Activated CD8-positive, alpha-beta memory T cell treated with anti-CD3 and anti-CD28 coated beads for 36 hours (primary cell): ENCODE measurements at regions not wholly inside any gene's neighbourhood (a gene's known extent, or its start where the extent isn't known, plus 50 kb on each side); places are given as distances from the start of the nearest gene placed in this dataset.
"Not testable (repeated sequence)": the region's sequence is repeated elsewhere in the genome, so short reads cannot be mapped to it uniquely, and the experiment has no call there.

Experiments used
- CTCF ChIA-PET: fragments of 350-600 bp; sonication (Branson Sonifier 250); formaldehyde crosslinking; loops from one replicate; lab custom pipeline; 2021; ENCODE audit warnings: antibody characterized with exemption; lab: Charles Lee
- POLR2A ChIA-PET: fragments of 350-600 bp; sonication (Branson Sonifier 250); formaldehyde crosslinking; loops from one replicate; lab custom pipeline; 2021; ENCODE audit warnings: antibody characterized with exemption; lab: Charles Lee

DNA sequence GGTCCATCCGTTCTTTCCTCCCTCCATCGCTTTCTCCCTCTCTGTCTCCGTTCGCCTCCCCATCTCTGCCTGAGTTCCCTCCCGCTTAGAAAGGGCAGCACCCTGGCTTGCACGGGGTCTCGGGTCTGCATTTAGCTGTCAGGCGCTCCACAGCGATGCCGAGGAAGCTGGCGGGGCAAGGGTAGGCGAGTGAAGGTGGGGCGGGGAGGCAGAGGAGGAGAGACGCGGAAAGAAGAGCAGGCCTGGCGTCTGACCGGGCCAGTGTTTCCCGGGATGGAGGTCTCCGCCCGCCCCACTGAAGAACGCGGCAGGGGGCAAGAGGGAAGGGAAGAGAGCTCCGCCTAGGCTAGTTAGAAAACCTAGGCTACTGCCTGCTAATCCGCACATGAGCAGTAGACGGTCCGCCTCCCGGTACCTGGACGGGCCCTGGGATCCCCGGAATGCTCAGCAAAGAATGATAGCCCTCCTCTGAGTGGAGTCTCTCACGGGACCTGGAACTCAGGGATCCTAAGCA is 3922.5 kb upstream of the OR11H1 start:
- POLR2A ChIA-PET, result no interaction called here
- CTCF ChIA-PET, result no interaction called here

GRCh38 chr22:11606047-11607000 is 3921.7 kb upstream of the OR11H1 start:
- CTCF ChIA-PET, result not testable (repeated sequence)

GRCh38 chr22:11607215-11607614 is 3920.8 kb upstream of the OR11H1 start:
- POLR2A ChIA-PET, CTCF ChIA-PET: not testable (repeated sequence)

More at GRCh38 chr22:11606047-11607000, 3921.7 kb upstream of the OR11H1 start:
- POLR2A ChIA-PET, result not testable (repeated sequence)

DNA sequence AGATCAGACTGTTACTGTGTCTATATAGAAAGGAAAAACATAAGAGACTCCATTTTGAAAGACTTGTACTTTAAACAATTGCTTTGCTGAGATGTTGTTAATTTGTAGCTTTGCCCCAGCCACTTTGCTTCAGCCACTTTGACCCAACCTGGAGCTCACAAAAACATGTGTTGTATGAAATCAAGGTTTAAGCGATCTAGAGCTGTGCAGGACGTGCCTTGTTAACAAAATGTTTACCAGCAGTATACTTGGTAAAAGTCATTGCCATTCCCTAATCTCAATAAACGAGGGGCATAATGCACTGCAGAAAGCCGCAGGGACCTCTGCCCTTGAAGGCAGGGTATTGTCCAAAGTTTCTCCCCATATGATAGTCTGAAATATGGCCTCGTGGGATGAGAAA is 3919.5 kb upstream of the OR11H1 start:
- CTCF ChIA-PET, POLR2A ChIA-PET: not testable (repeated sequence)

DNA sequence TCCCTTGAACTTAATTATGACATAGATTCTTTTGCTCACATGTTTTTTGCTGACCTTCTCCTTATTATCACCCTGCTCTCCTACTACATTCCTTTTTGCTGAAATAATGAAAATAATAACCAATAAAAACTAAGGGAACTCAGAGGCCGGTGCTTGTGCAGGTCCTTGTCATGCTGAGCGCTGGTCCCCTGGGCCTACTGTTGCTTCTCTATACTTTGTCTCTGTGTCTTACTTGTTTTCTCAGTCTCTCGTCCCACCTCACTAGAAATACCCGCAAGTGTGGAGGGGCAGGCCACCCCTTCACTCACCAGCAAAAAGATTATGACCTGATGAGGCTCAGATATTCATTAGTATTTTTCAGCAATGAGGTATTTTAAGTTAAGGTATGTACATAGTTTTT is 3918.8 kb upstream of the OR11H1 start:
- POLR2A ChIA-PET, CTCF ChIA-PET: not testable (repeated sequence)

- CTCF ChIA-PET, POLR2A ChIA-PET: not testable (repeated sequence)
Observed at GRCh38 chr22:11611280-11611679, 3916.7 kb upstream of the OR11H1 start.

DNA sequence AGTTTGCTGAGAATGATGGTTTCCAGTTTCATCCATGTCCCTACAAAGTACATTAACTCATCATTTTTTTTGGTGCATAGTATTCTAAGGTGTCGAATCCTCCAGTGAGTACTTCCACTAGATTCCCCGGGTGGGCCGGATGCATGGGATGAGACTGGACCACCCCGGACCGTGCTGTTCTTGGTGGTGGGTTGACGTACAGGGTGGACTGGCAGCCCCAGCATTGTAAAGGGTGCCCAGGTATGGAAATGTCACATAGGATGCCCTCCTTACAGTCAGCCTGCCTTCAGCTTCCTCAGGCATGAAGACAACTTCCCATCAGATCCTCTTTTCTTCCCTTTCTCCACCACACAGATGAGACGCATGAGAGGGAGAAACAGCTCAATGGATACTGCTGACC is 3916.1 kb upstream of the OR11H1 start:
- POLR2A ChIA-PET, result not testable (repeated sequence)

GRCh38 chr22:11613081-11613897 is 3914.7 kb upstream of the OR11H1 start:
- CTCF ChIA-PET, POLR2A ChIA-PET: not testable (repeated sequence)

More for the DNA sequence above, 3916.1 kb upstream of the OR11H1 start:
- CTCF ChIA-PET, result not testable (repeated sequence)

DNA sequence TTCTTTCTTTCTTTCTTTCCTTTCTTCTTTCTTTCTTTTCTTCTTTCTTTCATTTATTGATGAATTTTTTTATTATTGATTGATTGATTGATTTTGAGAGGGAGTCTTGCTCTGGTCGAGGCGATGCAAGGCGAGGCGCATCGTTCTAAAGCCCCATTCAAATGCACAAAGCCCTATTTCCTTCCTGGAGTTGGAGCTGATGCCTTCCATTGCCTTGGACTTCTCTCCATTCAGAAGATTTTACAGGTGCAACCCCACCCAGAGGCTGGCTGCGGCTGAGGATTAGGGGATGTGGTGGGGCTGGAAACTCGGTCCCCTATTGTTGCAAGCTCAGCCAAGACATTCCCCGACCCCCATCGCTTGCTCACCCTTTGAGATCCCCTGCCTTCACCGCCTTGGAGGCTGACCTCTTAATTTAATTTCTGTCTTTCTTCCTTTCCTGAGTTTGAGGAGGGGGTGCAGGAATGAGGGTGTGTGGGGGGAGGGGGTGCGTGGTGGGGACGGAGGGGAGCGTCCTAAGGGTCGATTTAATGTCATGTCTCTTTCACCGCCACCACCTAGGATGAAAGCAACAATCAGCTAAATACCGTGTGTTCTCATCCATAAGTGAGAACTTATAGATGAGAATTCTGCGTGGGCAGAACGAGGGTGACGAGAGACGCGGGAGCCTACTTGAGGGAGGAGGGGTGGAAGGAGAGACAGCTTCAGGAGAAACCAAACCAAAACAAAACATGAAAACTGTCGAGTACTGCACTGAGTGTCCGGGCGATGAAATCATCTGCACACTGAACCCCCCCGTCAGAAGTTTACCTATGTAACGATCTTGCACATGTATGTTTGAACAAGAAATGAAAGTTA is 3913.9 kb upstream of the OR11H1 start:
- ChIA-PET CTCF (no interaction called here), POLR2A (no interaction called here)

GRCh38 chr22:11614798-11615433 is 3913.1 kb upstream of the OR11H1 start:
- POLR2A ChIA-PET, CTCF ChIA-PET: not testable (repeated sequence)

GRCh38 chr22:11616811-11617210 is 3911.2 kb upstream of the OR11H1 start:
- ChIA-PET POLR2A (no interaction called here), CTCF (no interaction called here)

GRCh38 chr22:11618322-11618662 is 3909.7 kb upstream of the OR11H1 start:
- CTCF ChIA-PET, POLR2A ChIA-PET: not testable (repeated sequence)

DNA sequence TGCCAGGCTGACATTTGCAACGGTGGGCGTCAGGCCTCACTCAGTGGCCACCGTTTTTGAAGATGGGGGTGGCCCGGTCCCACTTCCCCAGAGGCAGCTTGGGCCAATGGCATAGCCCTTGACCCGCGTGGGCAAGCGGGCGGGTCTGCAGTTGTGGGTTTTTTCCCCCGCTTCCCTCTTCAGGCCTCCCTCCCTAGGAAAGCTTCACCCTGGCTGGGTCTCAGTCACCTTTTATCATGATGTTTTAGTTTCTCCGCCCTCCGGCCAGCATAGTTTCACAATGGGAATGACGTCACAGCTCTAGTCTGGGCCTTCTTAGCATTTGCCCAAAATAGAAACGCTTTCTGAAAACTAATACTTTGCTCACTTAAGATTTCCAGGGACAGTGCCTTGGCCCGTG is 3909.3 kb upstream of the OR11H1 start:
- POLR2A ChIA-PET, CTCF ChIA-PET: not testable (repeated sequence)

- CTCF ChIA-PET, POLR2A ChIA-PET: not testable (repeated sequence)
Observed at GRCh38 chr22:11620921-11621762, 3906.8 kb upstream of the OR11H1 start.

DNA sequence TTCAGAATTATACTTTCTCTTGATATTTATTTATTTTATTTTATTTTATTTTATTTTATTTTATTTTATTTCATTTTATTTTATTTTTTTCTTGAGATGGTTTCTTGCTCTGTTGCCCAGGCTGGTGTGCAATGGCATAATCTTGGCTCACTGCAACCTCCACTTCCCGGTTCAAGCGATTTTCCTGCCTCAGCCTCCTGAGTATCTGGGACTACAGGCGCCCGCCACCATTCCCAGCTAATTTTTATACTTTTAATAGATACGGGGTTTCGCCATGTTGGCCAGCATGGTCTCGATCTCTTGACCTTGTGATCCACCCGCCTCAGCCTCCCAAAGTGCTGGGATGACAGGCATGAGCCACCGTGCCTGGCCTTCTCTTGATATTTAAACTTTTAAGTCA is 3905.2 kb upstream of the OR11H1 start:
- CTCF ChIA-PET, POLR2A ChIA-PET: not testable (repeated sequence)

- CTCF ChIA-PET, POLR2A ChIA-PET: not testable (repeated sequence)
Observed at GRCh38 chr22:11625711-11626421, 3902.1 kb upstream of the OR11H1 start.

DNA sequence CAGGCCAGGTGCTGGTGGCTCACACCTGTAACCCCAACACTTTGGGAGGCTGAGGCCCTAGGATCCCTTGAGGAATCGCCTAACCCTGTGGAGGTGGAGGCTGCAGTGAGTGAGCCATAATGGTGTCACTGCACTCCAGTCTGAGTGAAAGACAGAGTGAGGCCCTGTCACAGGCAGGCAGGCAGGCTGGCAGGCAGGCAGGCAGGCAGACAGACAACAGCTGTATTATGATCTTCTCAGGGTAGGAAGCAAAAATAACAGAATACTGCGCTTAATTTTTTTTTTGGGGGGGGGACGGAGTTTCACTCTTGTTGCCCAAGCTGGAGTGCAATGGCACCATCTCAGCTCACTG is 3901.6 kb upstream of the OR11H1 start:
- ChIA-PET POLR2A (no interaction called here), CTCF (no interaction called here)

DNA sequence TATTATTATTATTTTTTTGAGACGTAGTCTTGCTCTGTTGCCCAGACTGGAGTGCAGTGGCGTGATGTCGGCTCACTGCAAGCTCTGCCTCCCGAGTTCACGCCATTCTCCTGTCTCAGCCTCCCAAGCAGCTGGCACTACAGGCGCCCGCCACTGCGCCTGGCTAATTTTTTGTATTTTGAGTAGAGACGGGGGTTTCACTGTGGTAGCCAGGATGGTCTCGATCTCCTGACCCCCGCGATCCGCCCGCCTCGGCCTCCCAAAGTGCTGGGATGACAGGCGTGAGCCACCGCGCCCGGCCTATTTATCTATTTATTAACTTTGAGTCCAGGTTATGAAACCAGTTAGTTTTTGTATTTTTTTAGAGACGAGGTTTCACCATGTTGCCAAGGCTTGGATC is 3901.0 kb upstream of the OR11H1 start:
- POLR2A ChIA-PET, result not testable (repeated sequence)

More for the DNA sequence above, 3901.0 kb upstream of the OR11H1 start:
- CTCF ChIA-PET, result not testable (repeated sequence)
